Uterus (tissue), 3 donors: ENCODE measurements at regions not wholly inside any gene's neighbourhood (a gene's known extent, or its start where the extent isn't known, plus 50 kb on each side); places are given as distances from the start of the nearest gene placed in this dataset.

ENCODE experiments used
- DNase-seq, 2 donors: peaks; one replicate each; pipeline ENCODE4 v3.0.0-alpha.2; 2019 to 2020
- H3K27ac ChIP-seq, 2 donors: fragments of 200-600 bp; sonication (generic); 1 replicate in 1 of 2; 2 replicates in 1 of 2; pipeline ENCODE4 v1.5.1; 2016 to 2018
- H3K27me3 ChIP-seq, 2 donors: fragments of 200-600 bp; sonication (generic); one replicate each; pipeline ENCODE4 v1.5.1; 2018 to 2019; ENCODE audit warnings: control low read depth in 1 of 2
- H3K36me3 ChIP-seq, 2 donors: fragments of 200-600 bp; sonication (generic); one replicate each; pipeline ENCODE4 v1.5.1; 2019; ENCODE audit warnings: control low read depth in 1 of 2
- H3K4me1 ChIP-seq, 2 donors: fragments of 200-600 bp; sonication (generic); one replicate each; pipeline ENCODE4 v1.5.1; 2018 to 2019; ENCODE audit warnings: control low read depth in 1 of 2
- H3K4me3 ChIP-seq, 2 donors: fragments of 200-600 bp; sonication (generic); 1 replicate in 1 of 2; 2 replicates in 1 of 2; pipeline ENCODE4 v1.5.1; 2018 to 2019; ENCODE audit warnings: mild to moderate bottlenecking in 1 of 2
- H3K9me3 ChIP-seq, 2 donors: fragments of 200-600 bp; sonication (generic); one replicate each; pipeline ENCODE4 v1.5.1; 2019; ENCODE audit warnings: control low read depth in 1 of 2
- CTCF ChIP-seq, 4 experiments: fragments of 200-600 bp in 2 of 4; fragments of 450-650 bp in 2 of 4; sonication (generic) in 2 of 4; IDR thresholded peaks; one replicate each; pipeline ENCODE4 v1.5.1; 2016 to 2019; ENCODE audit warnings: antibody characterized with exemption in 4 of 4, mild to moderate bottlenecking in 2 of 4, moderate library complexity in 1 of 4
- POLR2A ChIP-seq, 2 donors: fragments of 450-650 bp; IDR thresholded peaks; one replicate each; pipeline ENCODE4 v1.6.1; 2016; ENCODE audit warnings: antibody characterized with exemption in 2 of 2, mild to moderate bottlenecking in 1 of 2, moderate library complexity in 1 of 2
- intact Hi-C: fragments of 100-400 bp; cut with DNase I; formaldehyde crosslinking; loops from one replicate; pipeline ENCODE4 v1.15.1; 2023; ENCODE audit warnings: low total_unique reads
- donor health status: DM: yes; HTN: yes; CAD: no.

DNA sequence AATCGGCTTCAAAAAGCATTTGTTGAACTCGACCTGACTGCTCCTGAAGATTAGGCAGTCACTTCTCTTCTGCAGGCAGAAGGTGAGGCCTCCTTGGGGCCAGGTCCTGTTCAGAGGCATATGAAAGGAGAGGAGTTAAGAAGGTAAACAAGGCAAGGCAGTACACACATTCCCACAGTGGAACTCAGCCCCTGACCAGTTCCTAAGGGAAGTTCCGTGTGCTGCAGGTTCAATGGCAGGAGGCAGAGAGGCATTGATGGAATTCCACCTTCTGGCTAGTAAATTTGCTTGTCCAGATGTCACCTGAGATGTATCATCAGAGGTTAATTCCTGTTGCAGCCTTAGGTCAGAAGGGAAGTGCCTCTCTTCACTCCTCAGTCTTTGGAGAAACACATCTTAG lies 337.0 kb upstream of the MTNR1B start:
- Histone ChIP-seq H3K9me3 (no peaks in the 10 kb centered on the region), H3K4me1 (no peaks in the 10 kb centered on the region), H3K27ac (no peak overlapping the region), H3K36me3 (no peaks in the 10 kb centered on the region), H3K4me3 (no peak overlapping the region), H3K27me3 (no peaks in the 10 kb centered on the region)
- no peak for TF ChIP-seq POLR2A (IDR thresholded peaks at IDR 0.05)
- DNase-seq, result no peak
- intact Hi-C loops, result no loop called here

DNA sequence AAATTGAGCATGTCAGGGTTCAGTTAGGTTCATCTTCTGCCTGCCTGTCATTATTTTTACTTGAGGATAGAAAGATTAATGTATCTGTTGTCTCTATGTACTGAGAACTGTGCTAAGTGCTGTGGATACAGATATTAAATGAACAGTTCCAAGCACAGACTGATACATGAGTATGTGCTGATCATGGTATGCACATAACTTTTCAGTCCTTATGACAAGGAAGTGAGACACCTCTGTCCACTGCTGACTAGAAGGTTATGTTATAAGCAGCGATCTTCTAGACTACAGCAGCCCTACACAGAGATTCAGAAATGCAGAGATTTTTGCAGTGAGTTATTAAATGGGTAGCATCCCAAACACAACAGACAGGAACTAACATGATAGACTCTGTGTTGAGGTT lies 335.6 kb upstream of the MTNR1B start:
- intact Hi-C loops, result no loop called here
- DNase-seq, result no peak
- Histone ChIP-seq H3K4me1 (no peaks in the 10 kb centered on the region), H3K27ac (no peak overlapping the region), H3K9me3 (no peaks in the 10 kb centered on the region), H3K36me3 (no peaks in the 10 kb centered on the region), H3K4me3 (no peak overlapping the region), H3K27me3 (no peaks in the 10 kb centered on the region)
- no peak for TF ChIP-seq CTCF (IDR thresholded peaks at IDR 0.05)
- no peak for TF ChIP-seq POLR2A (IDR thresholded peaks at IDR 0.05)

GRCh38 chr11:92636543-92637188 lies 332.8 kb upstream of the MTNR1B start:
- TF ChIP-seq CTCF (IDR thresholded peaks at IDR 0.05), result no peak
- no peak for TF ChIP-seq POLR2A (IDR thresholded peaks at IDR 0.05)
- intact Hi-C loops, result no loop called here
- H3K9me3 ChIP-seq, result no peaks in the 10 kb centered on the region
- no peak overlapping the region for H3K27ac ChIP-seq
- no peaks in the 10 kb centered on the region for H3K4me1 ChIP-seq
- no peak overlapping the region for H3K4me3 ChIP-seq
- H3K36me3 ChIP-seq, result no peaks in the 10 kb centered on the region
- no peaks in the 10 kb centered on the region for H3K27me3 ChIP-seq
- no peak for DNase-seq

DNA sequence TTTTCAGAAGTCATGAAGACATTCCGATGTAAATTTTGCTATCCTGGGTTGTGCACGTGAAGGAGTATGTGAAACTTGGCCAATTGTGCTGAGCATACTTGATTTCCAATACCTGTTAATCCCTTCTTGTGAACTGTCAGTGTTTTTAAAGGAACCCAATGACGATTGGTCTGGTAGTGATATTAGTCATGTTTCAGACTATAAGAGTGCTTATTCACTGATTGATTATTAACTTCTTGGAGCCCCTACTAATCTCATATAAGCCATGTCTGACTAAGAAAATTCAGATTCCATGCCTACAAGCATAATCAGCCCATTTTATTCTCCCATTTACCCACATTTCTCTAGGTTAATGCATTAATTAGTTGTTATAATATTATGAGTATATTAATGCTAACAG lies 330.8 kb upstream of the MTNR1B start:
- Histone ChIP-seq H3K27ac (no peak overlapping the region), H3K4me1 (no peaks in the 10 kb centered on the region), H3K4me3 (no peak overlapping the region), H3K27me3 (no peaks in the 10 kb centered on the region), H3K36me3 (no peaks in the 10 kb centered on the region), H3K9me3 (no peaks in the 10 kb centered on the region)
- intact Hi-C loops, result no loop called here
- DNase-seq, result no peak
- TF ChIP-seq CTCF (IDR thresholded peaks at IDR 0.05) (no peak), POLR2A (IDR thresholded peaks at IDR 0.05) (no peak)

- TF ChIP-seq POLR2A (IDR thresholded peaks at IDR 0.05) (no peak), CTCF (IDR thresholded peaks at IDR 0.05) (no peak)
- H3K27ac ChIP-seq, result no peak overlapping the region
- no peaks in the 10 kb centered on the region for H3K9me3 ChIP-seq
- no peaks in the 10 kb centered on the region for H3K36me3 ChIP-seq
- no peak for DNase-seq
- no peaks in the 10 kb centered on the region for H3K27me3 ChIP-seq
- intact Hi-C loops, result no loop called here
- H3K4me1 ChIP-seq, result no peaks in the 10 kb centered on the region
- no peak overlapping the region for H3K4me3 ChIP-seq
Observed at GRCh38 chr11:92642177-92642931, 327.1 kb upstream of the MTNR1B start.
